ENCODE measurements at regions not wholly inside any gene's neighbourhood (a gene's known extent, or its start where the extent isn't known, plus 50 kb on each side); places are given as distances from the start of the nearest gene placed in this dataset.

GRCh38 chr10:113269333-113269732 lies 283.5 kb upstream of the HABP2 start:
- Histone ChIP-seq H3K4me1 (ENCODE audit: control insufficient read depth, insufficient read depth, low read length) (peaks cover 21% of the 10 kb centered on the region), H3K27me3 (ENCODE audit: control insufficient read depth, insufficient read depth, low read length) (no peaks in the 10 kb centered on the region), H3K4me3 (ENCODE audit: low read depth, low read length) (no peak overlapping the region), H3K27ac (ENCODE audit: low read depth, low read length) (no peak overlapping the region), H3K36me3 (ENCODE audit: control insufficient read depth, insufficient read depth, low read length) (no peaks in the 10 kb centered on the region), H3K9me3 (ENCODE audit: control insufficient read depth, insufficient read depth, low read length) (no peaks in the 10 kb centered on the region)
- WGBS (ENCODE audit: insufficient coverage) = no CpG with 5 or more reads among the region's 2 CpGs
- DNase-seq (ENCODE audit: low read depth in 4 of 6, low spot score in 6 of 6) = no peak

- 81% methylated on average over 5 of the region's 5 CpGs for WGBS (ENCODE audit: insufficient coverage)
- H3K4me3 ChIP-seq (ENCODE audit: low read depth, low read length) = no peak overlapping the region
Measured at GRCh38 chr10:113272511-113272910, 280.3 kb upstream of the HABP2 start.

GRCh38 chr10:113273181-113274163 lies 279.4 kb upstream of the HABP2 start:
- H3K27ac ChIP-seq (ENCODE audit: low read depth, low read length) = peak overlapping the region; percentile 84
- H3K9me3 ChIP-seq (ENCODE audit: control insufficient read depth, insufficient read depth, low read length) = no peaks in the 10 kb centered on the region
- H3K36me3 ChIP-seq (ENCODE audit: control insufficient read depth, insufficient read depth, low read length) = no peaks in the 10 kb centered on the region
- DNase-seq (ENCODE audit: low read depth in 4 of 6, low spot score in 6 of 6) = peak; percentile 57 to 92 (median 76)
- H3K4me3 ChIP-seq (ENCODE audit: low read depth, low read length) = no peak overlapping the region
- no peaks in the 10 kb centered on the region for H3K27me3 ChIP-seq (ENCODE audit: control insufficient read depth, insufficient read depth, low read length)
- H3K4me1 ChIP-seq (ENCODE audit: control insufficient read depth, insufficient read depth, low read length) = peaks cover 24% of the 10 kb centered on the region
- 16% methylated on average over 23 of the region's 23 CpGs for WGBS (ENCODE audit: insufficient coverage)

More at GRCh38 chr10:113272511-113272910, 280.3 kb upstream of the HABP2 start:
- DNase-seq (ENCODE audit: low read depth in 4 of 6, low spot score in 6 of 6) = no peak
- Histone ChIP-seq H3K27me3 (ENCODE audit: control insufficient read depth, insufficient read depth, low read length) (no peaks in the 10 kb centered on the region), H3K9me3 (ENCODE audit: control insufficient read depth, insufficient read depth, low read length) (no peaks in the 10 kb centered on the region), H3K36me3 (ENCODE audit: control insufficient read depth, insufficient read depth, low read length) (no peaks in the 10 kb centered on the region), H3K27ac (ENCODE audit: low read depth, low read length) (no peak overlapping the region), H3K4me1 (ENCODE audit: control insufficient read depth, insufficient read depth, low read length) (peaks cover 24% of the 10 kb centered on the region)

GRCh38 chr10:113274176-113274829 lies 278.6 kb upstream of the HABP2 start:
- DNase-seq (ENCODE audit: low read depth in 4 of 6, low spot score in 6 of 6) = peak in 3 of 6 donors; percentile 28 to 77 (median 76)
- H3K36me3 ChIP-seq (ENCODE audit: control insufficient read depth, insufficient read depth, low read length) = no peaks in the 10 kb centered on the region
- peak overlapping the region; percentile 84 for H3K27ac ChIP-seq (ENCODE audit: low read depth, low read length)
- H3K27me3 ChIP-seq (ENCODE audit: control insufficient read depth, insufficient read depth, low read length) = no peaks in the 10 kb centered on the region
- H3K4me3 ChIP-seq (ENCODE audit: low read depth, low read length) = no peak overlapping the region
- H3K4me1 ChIP-seq (ENCODE audit: control insufficient read depth, insufficient read depth, low read length) = peaks cover 24% of the 10 kb centered on the region
- no peaks in the 10 kb centered on the region for H3K9me3 ChIP-seq (ENCODE audit: control insufficient read depth, insufficient read depth, low read length)
- WGBS (ENCODE audit: insufficient coverage) = 25% methylated on average over 5 of the region's 8 CpGs

GRCh38 chr10:113278221-113278620 lies 274.6 kb upstream of the HABP2 start:
- no CpG with 5 or more reads among the region's 1 CpG for WGBS (ENCODE audit: insufficient coverage)
- no peaks in the 10 kb centered on the region for H3K27me3 ChIP-seq (ENCODE audit: control insufficient read depth, insufficient read depth, low read length)
- H3K27ac ChIP-seq (ENCODE audit: low read depth, low read length) = no peak overlapping the region
- no peak overlapping the region for H3K4me3 ChIP-seq (ENCODE audit: low read depth, low read length)
- DNase-seq (ENCODE audit: low read depth in 4 of 6, low spot score in 6 of 6) = no peak
- no peaks in the 10 kb centered on the region for H3K36me3 ChIP-seq (ENCODE audit: control insufficient read depth, insufficient read depth, low read length)
- H3K9me3 ChIP-seq (ENCODE audit: control insufficient read depth, insufficient read depth, low read length) = no peaks in the 10 kb centered on the region
- peaks cover 15% of the 10 kb centered on the region for H3K4me1 ChIP-seq (ENCODE audit: control insufficient read depth, insufficient read depth, low read length)

- WGBS (ENCODE audit: insufficient coverage) = no CpG with 5 or more reads among the region's 3 CpGs
- Histone ChIP-seq H3K36me3 (ENCODE audit: control insufficient read depth, insufficient read depth, low read length) (no peaks in the 10 kb centered on the region), H3K27me3 (ENCODE audit: control insufficient read depth, insufficient read depth, low read length) (no peaks in the 10 kb centered on the region), H3K4me1 (ENCODE audit: control insufficient read depth, insufficient read depth, low read length) (peaks cover 15% of the 10 kb centered on the region), H3K9me3 (ENCODE audit: control insufficient read depth, insufficient read depth, low read length) (no peaks in the 10 kb centered on the region), H3K4me3 (ENCODE audit: low read depth, low read length) (no peak overlapping the region), H3K27ac (ENCODE audit: low read depth, low read length) (no peak overlapping the region)
- no peak for DNase-seq (ENCODE audit: low read depth in 4 of 6, low spot score in 6 of 6)
Measured at GRCh38 chr10:113278664-113279063, 274.2 kb upstream of the HABP2 start.

- WGBS (ENCODE audit: insufficient coverage) = 95% methylated on average over 2 of the region's 4 CpGs
Measured at GRCh38 chr10:113279262-113279661, 273.6 kb upstream of the HABP2 start.

GRCh38 chr10:113282564-113282963 lies 270.3 kb upstream of the HABP2 start:
- H3K27me3 ChIP-seq (ENCODE audit: control insufficient read depth, insufficient read depth, low read length) = no peaks in the 10 kb centered on the region
- peaks cover 5% of the 10 kb centered on the region for H3K4me1 ChIP-seq (ENCODE audit: control insufficient read depth, insufficient read depth, low read length)
- peak in 3 of 6 donors; percentile 35 to 60 (median 45) for DNase-seq (ENCODE audit: low read depth in 4 of 6, low spot score in 6 of 6)
- WGBS (ENCODE audit: insufficient coverage) = 45% methylated on average over 1 of the region's 4 CpGs
- no peaks in the 10 kb centered on the region for H3K36me3 ChIP-seq (ENCODE audit: control insufficient read depth, insufficient read depth, low read length)
- H3K4me3 ChIP-seq (ENCODE audit: low read depth, low read length) = no peak overlapping the region
- no peak overlapping the region for H3K27ac ChIP-seq (ENCODE audit: low read depth, low read length)
- H3K9me3 ChIP-seq (ENCODE audit: control insufficient read depth, insufficient read depth, low read length) = no peaks in the 10 kb centered on the region

More at GRCh38 chr10:113279262-113279661, 273.6 kb upstream of the HABP2 start:
- Histone ChIP-seq H3K4me1 (ENCODE audit: control insufficient read depth, insufficient read depth, low read length) (peaks cover 9% of the 10 kb centered on the region), H3K36me3 (ENCODE audit: control insufficient read depth, insufficient read depth, low read length) (no peaks in the 10 kb centered on the region), H3K9me3 (ENCODE audit: control insufficient read depth, insufficient read depth, low read length) (no peaks in the 10 kb centered on the region), H3K4me3 (ENCODE audit: low read depth, low read length) (no peak overlapping the region), H3K27me3 (ENCODE audit: control insufficient read depth, insufficient read depth, low read length) (no peaks in the 10 kb centered on the region), H3K27ac (ENCODE audit: low read depth, low read length) (no peak overlapping the region)
- no peak for DNase-seq (ENCODE audit: low read depth in 4 of 6, low spot score in 6 of 6)

- peaks cover 5% of the 10 kb centered on the region for H3K4me1 ChIP-seq (ENCODE audit: control insufficient read depth, insufficient read depth, low read length)
- no peak overlapping the region for H3K27ac ChIP-seq (ENCODE audit: low read depth, low read length)
- WGBS (ENCODE audit: insufficient coverage) = 73% methylated on average over 5 of the region's 5 CpGs
- H3K36me3 ChIP-seq (ENCODE audit: control insufficient read depth, insufficient read depth, low read length) = no peaks in the 10 kb centered on the region
- H3K9me3 ChIP-seq (ENCODE audit: control insufficient read depth, insufficient read depth, low read length) = no peaks in the 10 kb centered on the region
- no peak overlapping the region for H3K4me3 ChIP-seq (ENCODE audit: low read depth, low read length)
- H3K27me3 ChIP-seq (ENCODE audit: control insufficient read depth, insufficient read depth, low read length) = no peaks in the 10 kb centered on the region
- no peak for DNase-seq (ENCODE audit: low read depth in 4 of 6, low spot score in 6 of 6)
Measured at GRCh38 chr10:113283189-113283588, 269.7 kb upstream of the HABP2 start.
